Fibroblast of pulmonary artery (primary cell): ENCODE measurements at regions not wholly inside any gene's neighbourhood (a gene's known extent, or its start where the extent isn't known, plus 50 kb on each side); places are given as distances from the start of the nearest gene placed in this dataset.
A peak's percentile ranks its signal among the peaks of the same experiment; 100 is the strongest.

Experiments used
- DNase-seq: peaks from one replicate; pipeline ENCODE4 v3.0.0-alpha.2; 2010; ENCODE audit warnings: low read depth
- H3K4me3 ChIP-seq: replicated peaks from 2 replicates; pipeline ENCODE4 v1.5.1; 2011; ENCODE audit warnings: low read depth, mild to moderate bottlenecking, control low read depth, low read length, moderate library complexity
- TF ChIP-seq, protein P1 (sequence below): IDR thresholded peaks from 2 replicates; pipeline ENCODE4 v1.5.1; 2011; ENCODE audit warnings: mild to moderate bottlenecking, control low read depth, low read length, inconsistent platforms; ENCODE audit errors: missing control alignments

DNA sequence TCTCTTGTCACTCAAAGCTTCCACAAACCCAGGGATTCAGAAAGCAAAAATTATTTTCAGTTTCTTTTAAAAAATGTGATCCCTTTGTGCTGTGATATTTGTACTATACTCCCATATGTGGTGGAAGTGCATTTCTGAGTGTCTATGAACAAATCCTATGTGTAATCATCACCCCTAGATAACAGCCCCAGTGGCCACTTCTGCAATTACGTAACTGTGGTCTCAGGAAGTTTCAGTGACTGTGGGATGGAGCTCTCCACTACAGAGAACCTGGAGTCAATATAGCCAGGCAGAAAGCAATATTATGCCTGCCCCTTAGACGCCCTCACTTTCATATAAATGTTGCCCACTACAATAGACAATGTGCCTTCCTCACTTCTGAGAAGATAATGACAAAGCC lies 1101.7 kb upstream of the GHITM start:
- DNase-seq = peak; percentile 2
- TF ChIP-seq, protein P1, sequence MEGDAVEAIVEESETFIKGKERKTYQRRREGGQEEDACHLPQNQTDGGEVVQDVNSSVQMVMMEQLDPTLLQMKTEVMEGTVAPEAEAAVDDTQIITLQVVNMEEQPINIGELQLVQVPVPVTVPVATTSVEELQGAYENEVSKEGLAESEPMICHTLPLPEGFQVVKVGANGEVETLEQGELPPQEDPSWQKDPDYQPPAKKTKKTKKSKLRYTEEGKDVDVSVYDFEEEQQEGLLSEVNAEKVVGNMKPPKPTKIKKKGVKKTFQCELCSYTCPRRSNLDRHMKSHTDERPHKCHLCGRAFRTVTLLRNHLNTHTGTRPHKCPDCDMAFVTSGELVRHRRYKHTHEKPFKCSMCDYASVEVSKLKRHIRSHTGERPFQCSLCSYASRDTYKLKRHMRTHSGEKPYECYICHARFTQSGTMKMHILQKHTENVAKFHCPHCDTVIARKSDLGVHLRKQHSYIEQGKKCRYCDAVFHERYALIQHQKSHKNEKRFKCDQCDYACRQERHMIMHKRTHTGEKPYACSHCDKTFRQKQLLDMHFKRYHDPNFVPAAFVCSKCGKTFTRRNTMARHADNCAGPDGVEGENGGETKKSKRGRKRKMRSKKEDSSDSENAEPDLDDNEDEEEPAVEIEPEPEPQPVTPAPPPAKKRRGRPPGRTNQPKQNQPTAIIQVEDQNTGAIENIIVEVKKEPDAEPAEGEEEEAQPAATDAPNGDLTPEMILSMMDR = no peak
- no peak overlapping the region for H3K4me3 ChIP-seq

- TF ChIP-seq, protein P1 = no peak
- no peak for DNase-seq
- no peak overlapping the region for H3K4me3 ChIP-seq
These were observed 1100.7 kb upstream of the GHITM start for GRCh38 chr10:83038631-83039030.

DNA sequence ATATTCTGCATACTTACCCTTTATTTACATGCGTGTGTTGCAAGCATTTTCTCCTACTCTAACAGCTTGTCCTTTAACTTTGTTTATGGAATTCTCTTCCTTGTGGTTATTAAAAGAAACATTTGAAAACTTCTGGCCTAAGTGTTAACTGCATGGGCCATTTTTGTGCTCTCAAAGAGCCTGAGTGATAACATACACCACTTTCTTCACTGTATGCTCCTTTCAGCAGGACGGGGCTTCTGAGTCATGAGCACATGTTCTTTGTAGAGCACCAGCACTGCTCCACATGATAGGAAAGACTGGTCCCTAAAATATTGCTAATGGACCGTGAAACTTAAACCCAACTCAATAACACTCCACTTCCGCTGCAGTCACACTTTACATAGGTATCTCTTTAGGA lies 1093.6 kb upstream of the GHITM start:
- TF ChIP-seq, protein P1 = no peak
- DNase-seq = no peak
- H3K4me3 ChIP-seq = no peak overlapping the region

- TF ChIP-seq, protein P1 = no peak
- no peak for DNase-seq
These were observed 1088.5 kb upstream of the GHITM start for GRCh38 chr10:83050815-83051214.

GRCh38 chr10:83062871-83063270 lies 1076.4 kb upstream of the GHITM start:
- no peak overlapping the region for H3K4me3 ChIP-seq
- DNase-seq = no peak
- TF ChIP-seq, protein P1 = no peak

More at GRCh38 chr10:83050815-83051214, 1088.5 kb upstream of the GHITM start:
- no peak overlapping the region for H3K4me3 ChIP-seq

DNA sequence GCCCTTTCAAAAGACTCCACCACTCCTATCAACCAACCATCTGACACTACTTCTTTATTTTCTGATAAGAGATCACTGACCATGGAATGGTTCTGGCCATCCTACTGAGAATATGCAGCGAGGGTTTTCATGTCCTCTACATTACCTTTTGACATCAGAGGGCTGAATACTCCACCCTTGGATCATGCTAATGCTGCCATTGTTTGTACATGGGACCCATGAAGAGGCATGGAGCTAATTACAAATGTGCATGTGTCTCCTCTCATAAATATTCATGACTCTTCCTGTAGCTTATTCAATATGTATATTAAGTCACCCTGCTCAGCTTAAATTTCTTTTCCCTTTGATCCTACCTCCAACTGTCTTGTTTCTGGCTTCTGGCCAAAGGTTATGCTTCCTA lies 1065.8 kb upstream of the GHITM start:
- H3K4me3 ChIP-seq = no peak overlapping the region
- DNase-seq = no peak
- TF ChIP-seq, protein P1 = no peak

DNA sequence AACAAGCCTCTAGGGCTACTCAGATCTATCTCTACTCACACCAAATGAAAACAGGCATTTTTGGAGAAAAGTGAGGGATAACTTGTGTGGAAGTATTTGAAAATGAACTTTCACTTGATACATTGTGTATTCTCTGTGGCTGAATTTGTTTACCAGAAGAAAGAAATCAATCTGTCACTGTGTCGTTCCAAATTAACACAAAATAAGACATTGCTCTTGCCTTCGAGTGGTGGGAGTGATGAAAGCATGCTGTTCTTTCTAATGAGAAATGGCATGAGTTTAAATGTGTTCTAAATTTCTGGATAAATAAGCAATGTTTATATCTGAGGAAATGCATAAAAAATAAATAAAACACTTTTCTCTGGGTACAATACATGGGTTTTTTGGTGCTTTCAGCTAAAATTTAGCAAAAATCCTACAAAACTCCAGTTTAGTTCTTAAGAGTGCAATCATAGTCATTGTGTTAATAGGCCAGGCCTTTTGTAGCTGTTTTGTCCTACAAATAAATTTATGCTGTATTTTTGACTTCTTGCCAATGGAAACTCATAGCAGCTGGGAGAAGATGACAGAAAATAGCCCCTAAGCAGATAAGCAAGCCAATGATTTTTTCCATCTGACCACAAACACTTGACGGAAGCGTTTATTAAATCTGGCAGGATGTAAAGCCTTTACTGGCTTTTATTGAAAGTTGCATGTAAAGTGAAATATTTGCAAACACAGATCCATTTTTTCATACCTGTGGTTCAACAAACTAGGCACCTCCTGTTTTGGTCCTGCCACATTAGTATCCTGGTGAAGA lies 1064.1 kb upstream of the GHITM start:
- peak; percentile 30 for DNase-seq
- H3K4me3 ChIP-seq = no peak overlapping the region
- TF ChIP-seq, protein P1 = no peak
